ENCODE measurements at regions not wholly inside any gene's neighbourhood (a gene's known extent, or its start where the extent isn't known, plus 50 kb on each side); places are given as distances from the start of the nearest gene placed in this dataset.

GRCh38 chr6:167647306-167647705 lies 179.4 kb upstream of the AFDN start:
- TF ChIP-seq CEBPB (IDR thresholded peaks at IDR 0.05; ENCODE audit: low read depth, low read length) (no peak), ELK1 (IDR thresholded peaks at IDR 0.05; ENCODE audit: borderline replicate concordance, low read depth, low read length) (no peak), CTCF (conservative IDR thresholded peaks at IDR 0.05; ENCODE audit: low read depth, low read length) (no peak), MAFK (IDR thresholded peaks at IDR 0.05; ENCODE audit: low read depth, low read length) (no peak), SMC3 (IDR thresholded peaks at IDR 0.05; ENCODE audit: low read depth, low read length) (no peak), POLR2A (IDR thresholded peaks at IDR 0.05; ENCODE audit: low read depth, low read length) (no peak), RAD21 (IDR thresholded peaks at IDR 0.05; ENCODE audit: low read length) (no peak), MXI1 (IDR thresholded peaks at IDR 0.05; ENCODE audit: borderline replicate concordance, low read depth, low read length) (no peak), RCOR1 (IDR thresholded peaks at IDR 0.05; ENCODE audit: insufficient replicate concordance, low read length) (no peak), NFE2L2 (IDR thresholded peaks at IDR 0.05; ENCODE audit: low read depth, low read length) (no peak)

All from IMR-90 (cell line).